Gastroesophageal sphincter (tissue), 4 donors: ENCODE measurements at regions not wholly inside any gene's neighbourhood (a gene's known extent, or its start where the extent isn't known, plus 50 kb on each side); places are given as distances from the start of the nearest gene placed in this dataset.

Experiments used
- ATAC-seq: fragments of 150-250 bp; one replicate; pipeline ENCODE4 v1.9.1; 2016; ENCODE audit warnings: mild to moderate bottlenecking, moderate library complexity
- H3K27ac ChIP-seq, 4 donors: fragments of 200-600 bp; sonication (generic) in 3 of 4; 1 replicate in 3 of 4; 2 replicates in 1 of 4; pipeline ENCODE4 v1.5.1; 2016 to 2019
- H3K27me3 ChIP-seq: fragments of 200-600 bp; sonication (generic); one replicate; pipeline ENCODE4 v1.5.1; 2019
- H3K36me3 ChIP-seq, 2 donors: fragments of 200-600 bp; sonication (generic); one replicate each; pipeline ENCODE4 v1.5.1; 2019; ENCODE audit warnings: control low read depth in 1 of 2
- H3K4me1 ChIP-seq, 3 donors: fragments of 200-600 bp; sonication (generic); 1 replicate in 2 of 3; 2 replicates in 1 of 3; pipeline ENCODE4 v1.5.1; 2016 to 2019; ENCODE audit warnings: control low read depth in 2 of 3
- H3K4me3 ChIP-seq, 2 donors: fragments of 200-600 bp; sonication (generic); one replicate each; pipeline ENCODE4 v1.5.1; 2019; ENCODE audit warnings: mild to moderate bottlenecking in 1 of 2, moderate library complexity in 1 of 2
- H3K9me3 ChIP-seq, 3 donors: fragments of 200-600 bp; sonication (generic); one replicate each; pipeline ENCODE4 v1.5.1; 2017 to 2019; ENCODE audit warnings: control low read depth in 2 of 3
- CTCF ChIP-seq, 4 experiments: fragments of 200-600 bp in 2 of 4; fragments of 450-650 bp in 2 of 4; sonication (generic) in 1 of 4; IDR thresholded peaks; one replicate each; pipeline ENCODE4 v1.5.1; 2017 to 2019; ENCODE audit warnings: antibody characterized with exemption in 4 of 4, mild to moderate bottlenecking in 2 of 4, moderate library complexity in 2 of 4
- EP300 ChIP-seq: sonication (generic); formaldehyde crosslinking; IDR thresholded peaks from one replicate; pipeline ENCODE4 v1.6.1; 2017; ENCODE audit warnings: antibody characterized with exemption, mild to moderate bottlenecking
- POLR2A ChIP-seq, 2 donors: fragments of 450-650 bp; IDR thresholded peaks; one replicate each; pipeline ENCODE4 v1.6.1; 2017; ENCODE audit warnings: antibody characterized with exemption in 2 of 2, mild to moderate bottlenecking in 2 of 2, moderate library complexity in 1 of 2
- POLR2AphosphoS5 ChIP-seq: sonication (generic); formaldehyde crosslinking; IDR thresholded peaks from one replicate; pipeline ENCODE4 v1.6.1; 2017; ENCODE audit warnings: antibody characterized with exemption
- WGBS, 2 donors: methylation state at CpG; one replicate each; pipeline ENCODE4 v1.1.5; 2018; ENCODE audit warnings: low coverage in 1 of 2; 5-methylcytosine and 5-hydroxymethylcytosine counted together

- no peak overlapping the region for H3K27ac ChIP-seq
- no peaks in the 10 kb centered on the region for H3K9me3 ChIP-seq
- H3K27me3 ChIP-seq: no peaks in the 10 kb centered on the region
- TF ChIP-seq POLR2A (IDR thresholded peaks at IDR 0.05) (no peak), EP300 (no peak), CTCF (IDR thresholded peaks at IDR 0.05) (no peak), POLR2AphosphoS5 (no peak)
- WGBS, 2 donors: 90 to 92% methylated on average over 1 of the region's 1 CpG
- no peaks in the 10 kb centered on the region for H3K4me1 ChIP-seq
- H3K36me3 ChIP-seq: no peaks in the 10 kb centered on the region
- ATAC-seq: no peak
- no peak overlapping the region for H3K4me3 ChIP-seq
These were observed 1632.3 kb downstream of the KCNT2 start for GRCh38 chr1:194975913-194976312.

- H3K27ac ChIP-seq: no peak overlapping the region
- H3K27me3 ChIP-seq: no peaks in the 10 kb centered on the region
- 75 to 82% methylated on average over 1 of the region's 1 CpG for WGBS, 2 donors
- H3K4me3 ChIP-seq: no peak overlapping the region
- no peak for TF ChIP-seq CTCF (IDR thresholded peaks at IDR 0.05)
- TF ChIP-seq EP300: no peak
- TF ChIP-seq POLR2AphosphoS5: no peak
- no peak for TF ChIP-seq POLR2A (IDR thresholded peaks at IDR 0.05)
- H3K4me1 ChIP-seq: no peaks in the 10 kb centered on the region
- no peaks in the 10 kb centered on the region for H3K9me3 ChIP-seq
- no peak for ATAC-seq
- H3K36me3 ChIP-seq: no peaks in the 10 kb centered on the region
These were observed 1639.3 kb downstream of the KCNT2 start for GRCh38 chr1:194968916-194969315.

- ATAC-seq: no peak
- peaks cover 0 to 7% (median 0%) of the 10 kb centered on the region in 3 donors for H3K9me3 ChIP-seq
- H3K27ac ChIP-seq: no peak overlapping the region
- WGBS, 2 donors: 29 to 40% methylated on average over 1 of the region's 1 CpG
- H3K4me3 ChIP-seq: no peak overlapping the region
- H3K27me3 ChIP-seq: no peaks in the 10 kb centered on the region
- TF ChIP-seq POLR2A (IDR thresholded peaks at IDR 0.05) (no peak), EP300 (no peak), POLR2AphosphoS5 (no peak), CTCF (IDR thresholded peaks at IDR 0.05) (no peak)
- no peaks in the 10 kb centered on the region for H3K4me1 ChIP-seq
- H3K36me3 ChIP-seq: no peaks in the 10 kb centered on the region
These were observed 1648.4 kb downstream of the KCNT2 start for GRCh38 chr1:194959795-194960194.

- ATAC-seq: no peak
- Histone ChIP-seq H3K36me3 (no peaks in the 10 kb centered on the region), H3K4me3 (no peak overlapping the region), H3K9me3 (no peaks in the 10 kb centered on the region), H3K4me1 (no peaks in the 10 kb centered on the region), H3K27me3 (no peaks in the 10 kb centered on the region), H3K27ac (no peak overlapping the region)
- 60 to 74% methylated on average over 5 to 6 of the region's 6 CpGs for whole genome bisulfite sequencing, 2 donors
- TF ChIP-seq POLR2A (IDR thresholded peaks at IDR 0.05): no peak
- no peak for TF ChIP-seq CTCF (IDR thresholded peaks at IDR 0.05)
- TF ChIP-seq EP300: no peak
- TF ChIP-seq POLR2AphosphoS5: no peak
These were observed 1656.1 kb downstream of the KCNT2 start for GRCh38 chr1:194952171-194952570.

- Histone ChIP-seq H3K27ac (no peak overlapping the region), H3K4me3 (no peak overlapping the region), H3K36me3 (no peaks in the 10 kb centered on the region), H3K27me3 (no peaks in the 10 kb centered on the region), H3K4me1 (no peaks in the 10 kb centered on the region), H3K9me3 (no peaks in the 10 kb centered on the region)
- WGBS, 2 donors: 82 to 100% methylated on average over 1 of the region's 1 CpG
- no peak for TF ChIP-seq EP300
- TF ChIP-seq POLR2A (IDR thresholded peaks at IDR 0.05): no peak
- TF ChIP-seq POLR2AphosphoS5: no peak
- no peak for TF ChIP-seq CTCF (IDR thresholded peaks at IDR 0.05)
- ATAC-seq: no peak
These were observed 1657.7 kb downstream of the KCNT2 start for GRCh38 chr1:194950584-194950983.
